Urothelium cell line (cell line): ENCODE measurements at regions not wholly inside any gene's neighbourhood (a gene's known extent, or its start where the extent isn't known, plus 50 kb on each side); places are given as distances from the start of the nearest gene placed in this dataset.

Experiments
- DNase-seq: peaks from one replicate; pipeline ENCODE4 v3.0.0; 2011; ENCODE audit warnings: low spot score, mixed read lengths
- FAIRE-seq: peaks from 2 replicates; lab custom pipeline; 2011; peaks lifted over from hg19 to GRCh38; lab: Jason Lieb, UNC

DNA sequence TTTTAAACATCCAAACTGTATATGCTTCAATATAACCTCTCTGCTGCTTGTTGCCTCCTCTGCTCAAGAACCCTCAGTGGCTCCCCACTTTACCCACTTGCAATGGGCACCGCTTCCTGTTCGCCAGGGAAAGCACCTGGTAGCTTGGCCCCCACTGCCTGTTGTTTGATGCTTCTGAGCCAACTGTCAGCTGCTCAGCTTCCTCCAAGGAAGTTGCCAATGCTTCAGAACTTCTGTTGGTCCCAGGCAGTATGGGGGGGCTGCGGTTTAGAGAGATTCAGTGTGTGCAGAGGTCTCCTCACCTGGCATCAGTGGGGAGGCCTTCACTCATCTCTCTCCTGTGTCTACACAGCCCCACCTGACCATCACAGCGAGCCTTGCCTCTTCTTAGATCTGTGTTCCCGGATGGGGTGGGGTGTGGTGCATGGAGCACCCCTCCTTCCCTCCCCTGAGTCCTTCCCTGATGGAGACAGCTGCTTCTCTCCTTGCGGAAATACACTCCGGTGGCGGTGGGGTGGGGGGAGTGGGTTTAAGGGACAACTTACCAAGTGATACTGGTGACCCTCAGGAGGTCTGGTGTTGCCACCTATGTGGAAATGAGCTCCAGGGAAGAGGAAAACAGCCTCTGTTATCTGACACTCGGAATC is 308.1 kb downstream of the CDH26 start:
- DNase-seq (no peak), FAIRE-seq (no peak)

DNA sequence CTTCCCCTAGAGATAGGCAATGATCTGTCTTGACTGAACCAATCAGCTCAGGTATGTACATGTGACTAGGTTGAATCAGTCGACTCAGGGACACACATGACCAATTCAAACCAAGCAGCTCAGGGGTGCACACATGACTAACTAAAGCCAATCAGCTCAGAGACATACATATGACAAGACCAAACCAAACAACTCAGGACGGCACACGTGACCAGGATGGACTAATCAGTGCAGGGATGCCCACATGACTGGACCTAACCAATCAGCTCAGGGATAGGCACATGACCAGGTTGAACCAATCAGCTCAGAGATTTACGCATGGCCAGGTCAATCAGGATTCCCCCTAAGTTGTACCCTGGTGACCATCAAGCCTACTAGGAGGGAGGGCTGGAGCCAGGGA is 310.3 kb downstream of the CDH26 start:
- no peak for FAIRE-seq
- DNase-seq, result no peak

DNA sequence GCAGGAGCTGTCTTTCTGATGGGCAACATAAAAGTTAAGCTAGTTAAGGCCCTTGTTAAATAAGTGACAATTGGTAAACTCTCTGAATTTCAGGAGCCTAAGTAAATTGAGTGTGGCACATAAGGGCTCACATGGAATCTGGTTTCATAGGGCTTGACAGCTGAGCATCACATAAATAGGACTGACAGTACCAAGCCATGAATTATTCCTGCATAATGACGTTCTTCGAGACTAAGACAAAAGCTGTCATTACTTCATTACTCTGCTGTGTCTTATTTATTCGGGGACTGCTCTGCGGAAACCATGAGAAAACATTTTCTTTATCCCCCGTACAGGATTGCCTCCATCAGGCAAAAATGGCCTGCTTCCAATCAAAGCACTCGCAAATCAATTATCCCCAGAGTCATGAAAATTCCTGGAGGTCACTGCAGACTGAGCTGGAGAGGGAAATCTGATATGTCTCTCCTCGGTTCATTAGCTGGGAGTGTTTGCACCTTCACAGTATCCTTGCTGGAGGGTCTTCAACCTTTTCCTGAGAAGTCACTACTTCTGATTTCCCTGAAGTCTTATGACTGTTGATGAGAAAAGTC is 311.4 kb downstream of the CDH26 start:
- FAIRE-seq (no peak), DNase-seq (no peak)

DNA sequence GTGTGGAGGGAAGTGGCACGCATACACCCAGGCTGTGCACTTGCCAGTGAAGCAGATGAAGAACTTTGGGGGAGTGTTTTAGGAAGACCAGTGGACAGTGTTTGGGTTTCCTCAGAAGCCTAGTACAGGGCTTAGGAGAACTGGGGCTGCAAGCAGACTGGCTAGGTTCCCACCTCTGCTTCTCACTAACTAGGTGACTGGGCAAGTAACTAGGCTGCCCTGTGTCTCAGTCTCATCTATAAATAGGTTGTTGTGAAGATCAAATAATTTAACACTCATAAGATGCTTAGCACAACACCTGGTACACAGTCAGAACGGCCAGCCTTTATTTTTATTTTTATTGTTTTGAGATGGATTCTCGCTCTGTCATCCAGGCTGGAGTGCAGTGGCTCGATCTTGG is 312.1 kb downstream of the CDH26 start:
- FAIRE-seq (no peak), DNase-seq (no peak)

DNA sequence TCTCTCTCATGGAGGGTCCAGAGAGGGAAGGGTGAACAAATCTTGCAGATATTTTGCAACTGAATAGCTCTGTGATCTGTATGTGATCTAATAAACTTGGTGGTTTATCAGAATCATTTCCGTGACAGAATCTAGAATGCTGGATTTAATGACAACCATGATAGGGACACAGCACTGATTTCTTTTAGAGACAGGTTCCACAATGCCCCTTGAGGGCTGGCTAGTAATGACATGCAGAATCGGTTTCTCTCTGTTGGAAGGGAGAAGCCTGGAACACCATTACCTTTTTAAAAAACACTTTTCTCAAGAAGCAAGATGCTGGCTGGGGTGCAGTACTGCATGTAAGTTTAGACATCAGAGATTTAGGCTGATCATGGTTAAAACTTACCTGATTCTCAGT is 313.4 kb downstream of the CDH26 start:
- no peak for FAIRE-seq

DNA sequence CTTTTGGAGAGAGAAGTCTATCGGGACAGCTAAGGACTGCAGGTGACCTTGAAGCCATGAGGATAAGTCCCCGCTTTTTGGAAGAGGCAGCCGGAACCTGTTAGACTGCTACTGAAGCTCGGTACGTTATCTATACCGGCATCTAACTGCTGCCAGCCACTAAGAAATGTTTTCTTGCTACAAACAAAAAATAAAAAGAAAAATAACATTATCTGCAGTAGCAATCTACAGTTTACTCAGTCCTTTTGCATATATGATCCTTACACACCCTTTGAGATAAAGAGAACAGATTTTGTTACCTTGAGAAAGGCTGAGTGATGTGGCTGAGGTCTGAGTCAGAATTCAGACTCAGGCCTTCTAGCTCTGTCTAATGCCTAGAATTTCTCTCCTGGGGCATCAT is 314.6 kb downstream of the CDH26 start:
- FAIRE-seq, result no peak
- no peak for DNase-seq

More for the DNA sequence above, 313.4 kb downstream of the CDH26 start:
- DNase-seq, result no peak

DNA sequence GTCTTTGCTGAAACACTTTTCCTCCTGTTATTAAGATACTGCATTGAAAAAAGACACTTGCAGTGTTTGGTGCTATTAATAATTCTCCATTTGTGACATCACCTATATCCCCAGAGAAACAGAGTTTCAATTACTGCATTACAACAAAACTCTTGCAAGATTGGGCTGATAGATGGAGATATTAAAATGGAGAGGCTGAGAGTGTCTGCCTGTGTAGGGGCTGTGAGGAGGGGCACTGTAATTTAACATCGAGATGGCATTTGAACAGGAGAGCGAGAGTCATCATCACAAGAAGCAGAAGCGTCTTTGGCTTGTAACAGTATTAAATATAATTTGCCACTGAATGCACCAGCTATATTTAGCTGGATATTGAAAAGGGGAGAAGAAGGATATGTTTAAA is 316.5 kb downstream of the CDH26 start:
- DNase-seq (no peak), FAIRE-seq (no peak)

DNA sequence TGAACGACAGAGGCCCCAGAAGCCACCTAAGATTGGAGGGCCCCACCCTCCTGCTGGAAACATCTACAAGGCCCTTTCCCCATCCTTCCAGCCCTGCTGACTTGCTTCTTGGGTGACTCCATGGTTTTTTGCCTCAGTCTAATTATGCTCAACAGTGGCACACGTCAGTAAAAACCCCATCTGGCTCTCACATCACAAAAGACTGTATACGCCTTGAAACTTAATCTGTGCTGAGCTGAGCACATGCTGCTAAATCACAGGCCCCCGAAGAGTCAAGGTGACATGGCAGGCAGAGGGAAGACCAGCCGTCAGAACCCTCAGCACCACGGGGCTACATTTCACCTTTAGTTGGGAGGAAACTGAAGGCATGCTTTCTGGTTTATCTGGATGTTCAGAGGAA is 323.1 kb downstream of the CDH26 start:
- FAIRE-seq (no peak), DNase-seq (no peak)

DNA sequence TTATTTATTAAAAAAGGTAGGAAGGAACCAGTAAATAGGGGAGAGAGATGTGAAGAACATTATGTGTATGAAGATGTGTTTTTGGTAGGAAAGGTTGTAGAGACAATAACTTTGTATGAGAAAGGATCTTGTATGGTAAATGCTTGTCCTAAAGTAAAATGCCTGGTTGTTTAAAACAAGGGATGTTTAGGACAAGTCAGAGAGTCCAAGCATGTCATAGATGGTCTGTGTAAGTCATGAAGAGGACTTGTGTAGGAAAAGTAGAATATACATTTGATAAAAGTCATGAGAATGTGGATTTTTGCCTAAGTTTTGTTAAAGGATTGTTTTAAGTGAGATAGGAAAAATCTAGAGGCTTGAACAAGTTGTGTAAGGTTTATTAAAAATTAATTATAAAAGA is 325.1 kb downstream of the CDH26 start:
- DNase-seq, result no peak
- no peak for FAIRE-seq

DNA sequence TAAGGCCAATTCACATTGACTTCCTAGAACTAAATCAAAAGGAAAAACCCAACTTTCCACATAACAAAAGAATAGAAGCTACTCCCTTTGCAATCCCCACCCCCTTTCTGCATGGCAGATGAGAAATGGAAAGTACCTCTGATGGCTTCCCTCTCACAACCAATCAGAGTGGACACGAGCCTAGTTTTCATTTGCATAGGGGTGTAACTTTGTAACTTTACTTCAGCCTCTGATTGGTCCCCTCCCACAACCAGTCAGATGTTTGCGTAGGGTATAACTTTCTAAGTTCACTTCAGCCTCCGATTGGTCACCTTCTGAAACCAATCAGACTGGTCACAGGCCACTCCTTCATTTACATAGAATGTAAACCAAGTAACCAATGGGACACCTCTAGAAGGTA is 328.5 kb downstream of the CDH26 start:
- DNase-seq, result no peak
- FAIRE-seq, result no peak

DNA sequence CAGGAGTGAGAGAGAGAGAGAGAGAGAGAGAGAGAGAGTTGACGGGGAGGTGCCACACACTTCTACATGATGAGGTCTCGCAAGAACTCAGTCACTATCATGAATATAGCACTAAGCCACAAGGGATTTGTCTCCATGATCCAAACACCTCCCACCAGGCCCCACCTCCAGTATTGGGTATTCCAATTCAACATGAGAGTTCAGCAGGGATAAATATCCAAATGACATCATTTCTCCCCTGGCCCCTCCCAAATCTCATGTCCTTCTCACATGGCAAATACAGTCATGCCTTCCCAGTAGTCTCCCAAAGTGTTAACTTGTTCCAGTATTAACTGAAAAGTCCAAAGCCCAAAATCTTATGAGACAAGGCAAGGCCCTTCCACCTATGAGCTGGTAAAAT is 330.7 kb downstream of the CDH26 start:
- DNase-seq (no peak), FAIRE-seq (no peak)

DNA sequence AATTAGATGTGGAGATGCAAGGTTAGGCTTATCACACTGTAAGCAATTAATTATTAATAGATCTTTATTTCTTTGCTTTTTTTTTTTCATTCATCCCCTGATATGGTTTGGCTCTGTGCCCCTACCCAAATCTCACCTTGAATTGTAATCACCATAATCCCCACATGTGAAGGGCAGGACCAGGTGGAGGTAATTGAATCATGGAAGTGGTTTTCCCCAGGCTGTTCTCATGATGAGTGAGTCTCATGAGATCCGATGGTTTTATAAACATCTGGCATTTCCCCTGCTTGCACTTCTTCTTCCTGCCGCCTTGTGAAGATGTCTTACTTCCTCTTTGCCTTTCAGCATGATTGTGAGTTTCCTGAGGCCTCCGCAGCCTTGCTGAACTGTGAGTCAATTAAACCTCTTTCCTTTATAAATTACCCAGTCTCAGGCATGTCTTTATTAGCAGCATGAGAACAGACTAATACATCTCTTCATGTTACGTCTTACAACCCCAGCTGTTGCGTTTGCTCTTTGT is 333.8 kb downstream of the CDH26 start:
- no peak for FAIRE-seq

DNA sequence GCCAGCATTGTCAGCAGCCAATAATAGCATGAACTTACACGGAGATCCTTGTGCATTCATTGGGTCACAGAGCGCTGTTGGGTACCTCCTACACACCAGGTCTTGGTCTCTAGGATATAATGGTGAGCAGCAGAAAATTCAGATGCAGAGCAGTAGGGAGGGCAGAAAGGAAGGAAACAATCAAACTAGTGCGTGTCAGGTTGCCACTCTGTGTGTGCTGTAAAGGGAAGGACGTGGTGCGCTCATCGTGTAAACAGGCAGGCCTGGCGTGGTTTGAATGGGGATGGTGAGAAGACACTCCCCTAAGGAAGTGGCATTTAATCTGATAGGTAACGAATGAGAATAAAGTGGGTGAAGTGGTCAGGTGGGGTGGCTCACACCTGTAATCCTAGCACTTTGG is 336.4 kb downstream of the CDH26 start:
- DNase-seq (no peak), FAIRE-seq (no peak)

More for the DNA sequence above, 333.8 kb downstream of the CDH26 start:
- DNase-seq, result no peak

DNA sequence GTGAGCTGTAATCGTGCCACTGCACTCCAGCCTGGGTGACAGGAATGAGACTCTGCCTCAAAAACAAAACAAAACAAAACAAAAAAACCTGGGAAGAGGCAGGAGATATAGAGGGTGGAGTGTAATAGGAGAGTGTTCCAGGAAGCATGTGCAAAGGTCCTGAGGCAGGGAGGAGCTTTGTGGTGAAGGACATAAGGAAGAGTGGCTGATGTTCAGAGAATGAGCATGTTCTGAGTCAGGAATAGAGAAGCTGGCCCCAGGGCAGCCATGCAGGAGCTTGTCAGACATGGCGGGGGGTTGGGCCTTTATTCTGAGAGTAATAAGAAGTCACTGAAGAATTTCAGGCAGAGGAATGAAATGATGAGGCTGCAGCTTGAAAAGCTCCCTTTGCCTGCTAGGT is 337.0 kb downstream of the CDH26 start:
- DNase-seq, result no peak
- FAIRE-seq, result no peak

DNA sequence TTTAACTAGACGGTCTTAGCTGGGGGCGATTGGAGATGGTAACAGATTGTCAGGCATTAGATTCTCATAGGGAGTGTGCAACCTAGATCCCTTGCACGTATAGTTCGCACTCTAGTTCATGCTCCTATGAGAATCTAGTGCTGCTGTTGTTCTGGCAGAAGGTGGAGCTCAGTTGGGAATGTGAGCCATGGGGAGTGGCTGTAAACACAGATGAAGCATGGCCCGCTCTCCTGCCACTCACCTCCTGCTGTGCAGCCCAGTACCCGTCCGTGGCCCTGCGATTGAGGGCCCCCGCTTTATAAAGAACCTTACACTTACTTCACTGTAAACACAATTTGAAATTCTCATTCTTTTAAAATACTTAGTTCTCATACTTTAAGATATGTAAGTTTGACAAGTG is 339.4 kb downstream of the CDH26 start:
- FAIRE-seq, result no peak
- no peak for DNase-seq

DNA sequence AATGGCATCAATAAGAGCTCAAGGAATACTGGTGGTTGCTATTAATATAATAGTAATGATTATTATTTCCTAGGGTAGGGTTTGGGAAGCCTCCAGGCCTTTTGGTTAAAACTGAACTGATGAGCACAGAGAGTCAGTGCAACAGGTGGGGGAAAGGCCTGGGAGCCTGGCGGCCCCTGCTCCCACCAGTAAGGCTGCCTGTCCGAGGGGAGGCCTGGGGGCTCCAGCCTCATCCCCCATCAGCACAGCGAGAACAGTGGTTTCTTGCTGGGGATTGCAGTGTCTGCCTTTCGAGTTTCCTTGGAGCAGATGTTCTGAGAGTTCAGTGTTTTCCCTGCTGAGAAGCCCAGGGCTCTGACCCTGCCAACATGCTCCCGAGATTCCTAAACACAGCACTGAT is 340.4 kb downstream of the CDH26 start:
- FAIRE-seq (no peak), DNase-seq (no peak)

DNA sequence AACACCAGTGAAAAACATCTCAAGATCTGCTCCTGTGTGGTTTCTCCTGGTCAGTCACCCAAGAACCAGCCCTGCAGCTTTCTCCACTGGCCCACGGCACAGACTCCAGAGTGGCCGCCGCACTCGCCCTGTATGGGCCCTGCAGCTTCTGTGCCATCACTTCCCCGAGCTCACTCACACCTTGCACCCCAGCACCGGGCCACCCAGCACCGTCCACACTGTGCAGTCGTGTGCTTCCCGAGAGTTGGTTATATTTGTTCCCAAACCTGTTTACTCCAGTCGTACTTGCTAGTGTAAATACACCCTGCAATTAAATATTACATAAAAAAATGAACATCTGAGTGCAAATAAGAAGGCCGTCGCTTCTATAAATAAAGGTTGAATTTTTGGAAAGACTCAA is 341.7 kb downstream of the CDH26 start:
- DNase-seq (no peak), FAIRE-seq (no peak)

DNA sequence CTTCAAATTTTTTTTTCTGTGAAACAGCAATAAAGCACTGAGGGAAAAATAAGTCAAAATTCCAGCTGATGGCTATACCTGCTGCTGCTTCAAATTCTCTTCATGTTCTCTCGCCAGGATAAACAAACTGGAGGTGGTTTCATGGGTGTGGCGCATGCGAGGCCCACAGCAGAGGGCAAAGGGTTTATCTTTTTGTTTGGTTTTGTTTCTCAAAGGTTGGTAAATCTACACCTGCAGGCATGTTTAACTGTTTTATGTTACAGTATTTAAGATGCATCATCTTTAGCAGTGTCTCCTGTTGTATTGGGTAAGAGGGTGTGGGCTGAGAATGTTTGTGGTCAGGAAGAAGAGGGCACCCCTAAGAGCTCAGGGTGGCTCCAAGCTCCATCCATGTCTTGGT is 342.2 kb downstream of the CDH26 start:
- FAIRE-seq, result no peak
- DNase-seq, result no peak

DNA sequence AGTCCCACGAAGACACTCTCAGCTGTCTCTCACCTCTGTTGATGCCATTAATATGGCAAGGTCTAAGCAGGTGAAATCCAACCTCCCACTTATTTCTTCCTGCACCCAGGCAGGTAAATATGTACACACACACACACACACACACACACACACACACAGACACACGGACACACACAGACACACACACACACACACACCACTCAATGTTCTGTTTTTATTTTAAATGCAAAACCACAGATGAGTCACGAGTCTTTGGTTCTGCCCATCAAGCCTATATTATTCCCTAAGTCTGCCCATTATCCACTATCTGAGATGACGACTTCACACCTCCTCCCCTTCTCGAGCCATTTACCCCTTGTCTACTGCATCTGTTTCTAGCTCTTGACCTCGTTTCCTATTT is 344.7 kb downstream of the CDH26 start:
- DNase-seq, result no peak

DNA sequence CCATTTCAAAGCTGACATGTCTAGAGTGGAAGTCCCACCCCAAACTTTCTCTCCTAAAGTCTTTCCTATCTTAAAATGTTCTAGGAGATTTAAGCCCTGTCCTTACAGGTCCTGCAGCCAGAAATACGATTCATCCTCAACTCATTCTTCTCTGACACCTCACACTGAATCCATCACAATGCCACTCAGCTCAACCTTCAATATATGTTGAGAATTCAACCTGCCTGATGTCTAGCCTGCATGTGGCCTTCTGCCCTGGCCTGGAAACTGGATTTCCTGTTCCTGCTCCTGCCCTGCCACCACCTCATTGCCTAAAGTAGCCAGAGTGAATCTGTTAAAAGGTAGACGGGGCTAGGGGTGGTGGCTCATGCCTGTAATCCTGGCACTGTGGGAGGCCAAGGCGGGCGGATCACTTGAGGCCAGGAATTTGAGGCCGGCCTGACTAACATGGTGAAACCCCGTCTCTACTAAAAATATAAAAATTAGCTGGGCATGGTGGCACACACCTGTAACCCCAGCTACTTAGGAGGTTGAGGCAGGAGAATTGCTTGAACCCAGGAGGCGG is 345.9 kb downstream of the CDH26 start:
- DNase-seq, result no peak
- FAIRE-seq, result no peak

More for the DNA sequence above, 344.7 kb downstream of the CDH26 start:
- FAIRE-seq, result no peak

DNA sequence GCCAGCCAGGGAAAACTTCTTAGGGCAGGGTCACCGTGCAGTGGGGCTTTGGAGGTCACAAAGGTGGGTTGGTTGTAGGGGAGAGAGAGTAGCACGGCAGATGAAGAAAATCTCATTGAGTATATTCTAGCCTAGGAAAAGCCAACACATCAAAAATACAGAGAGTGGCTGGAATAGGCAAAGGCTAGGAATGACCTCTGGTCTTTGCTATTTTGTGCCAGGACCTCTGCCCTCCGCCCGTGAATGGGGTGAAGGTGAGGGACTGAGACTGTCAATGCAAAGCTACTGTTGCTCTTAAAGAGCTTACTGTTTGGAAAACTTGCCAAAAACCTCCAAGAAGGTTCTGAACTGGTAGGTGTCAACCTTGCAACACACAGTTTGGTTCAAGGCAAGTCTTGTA is 346.7 kb downstream of the CDH26 start:
- FAIRE-seq, result no peak
- DNase-seq, result no peak

DNA sequence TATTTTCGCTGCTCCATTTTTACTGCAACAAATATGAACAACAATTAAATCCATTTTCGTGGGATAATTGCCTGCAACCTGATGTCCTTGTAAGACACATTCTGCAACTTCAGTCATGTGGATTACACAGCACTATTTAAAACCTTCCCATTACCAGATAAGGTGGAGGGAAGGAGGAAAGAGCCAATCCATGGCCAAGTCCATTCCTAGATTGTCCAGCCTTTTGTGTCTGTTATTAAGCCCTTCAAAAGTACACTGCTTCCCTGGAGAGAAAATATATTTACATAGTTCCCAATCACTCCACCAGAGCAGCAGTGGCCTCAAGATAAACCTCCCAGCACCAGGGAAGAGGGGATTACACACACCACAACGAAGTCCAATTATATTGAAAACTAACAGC is 347.9 kb downstream of the CDH26 start:
- FAIRE-seq (no peak), DNase-seq (no peak)

DNA sequence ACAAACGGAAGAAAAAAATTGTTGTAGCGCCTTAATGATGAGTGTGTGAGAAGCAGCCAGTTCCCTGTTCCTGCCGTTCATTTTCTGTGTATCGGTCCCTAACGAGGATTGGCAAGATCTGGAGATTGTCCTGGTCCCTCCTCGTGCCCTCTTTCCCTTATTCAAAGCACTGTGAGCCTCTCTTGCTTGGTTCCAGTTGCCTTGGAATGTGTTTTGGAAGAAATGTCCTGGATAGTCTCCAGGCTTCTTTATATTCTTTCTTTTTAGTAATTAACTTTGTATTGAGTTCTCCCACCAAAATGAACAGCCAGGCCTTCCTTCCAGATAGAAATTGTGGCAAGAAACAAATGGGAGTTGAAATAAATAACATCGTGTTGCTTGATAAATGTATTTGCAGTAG is 348.3 kb downstream of the CDH26 start:
- no peak for DNase-seq
- no peak for FAIRE-seq
